Smooth muscle cell (in vitro differentiated cells): ENCODE measurements at regions not wholly inside any gene's neighbourhood (a gene's known extent, or its start where the extent isn't known, plus 50 kb on each side); places are given as distances from the start of the nearest gene placed in this dataset.

Source experiments
- DNase-seq: peaks from one replicate; lab custom pipeline; 2025; ENCODE audit not compliant: unreplicated experiment; lab: John Stamatoyannopoulos, UW
- H2AFZ ChIP-seq: fragments of 200-600 bp; sonication (generic); 2 replicates; pipeline ENCODE4 v1.6.0; 2016; ENCODE audit warnings: antibody characterized with exemption, low read depth, mild to moderate bottlenecking
- H3F3A ChIP-seq: fragments of 200-600 bp; sonication (generic); 2 replicates; pipeline ENCODE4 v1.6.0; 2017; ENCODE audit warnings: antibody characterized with exemption, low read depth
- H3K27ac ChIP-seq: fragments of 200-600 bp; sonication (generic); 2 replicates; pipeline ENCODE4 v1.5.1; 2016; ENCODE audit warnings: low read depth, mild to moderate bottlenecking
- H3K27me3 ChIP-seq: fragments of 200-600 bp; sonication (generic); 2 replicates; pipeline ENCODE4 v1.6.1; 2016; ENCODE audit warnings: low read depth, mild to moderate bottlenecking
- H3K36me3 ChIP-seq: fragments of 200-600 bp; sonication (generic); 2 replicates; pipeline ENCODE4 v1.5.1; 2016; ENCODE audit warnings: low read depth
- H3K4me1 ChIP-seq: fragments of 200-600 bp; sonication (generic); 2 replicates; pipeline ENCODE4 v1.5.1; 2016; ENCODE audit warnings: low read depth
- H3K4me2 ChIP-seq: fragments of 200-600 bp; sonication (generic); 2 replicates; pipeline ENCODE4 v1.6.0; 2016; ENCODE audit warnings: mild to moderate bottlenecking
- H3K4me3 ChIP-seq: fragments of 200-600 bp; sonication (generic); 2 replicates; pipeline ENCODE4 v1.5.1; 2016; ENCODE audit warnings: mild to moderate bottlenecking
- H3K79me2 ChIP-seq: fragments of 200-600 bp; sonication (generic); 2 replicates; pipeline ENCODE4 v1.6.0; 2016; ENCODE audit warnings: low read depth, mild to moderate bottlenecking
- H3K9ac ChIP-seq: fragments of 200-600 bp; sonication (generic); 2 replicates; pipeline ENCODE4 v1.6.0; 2016; ENCODE audit warnings: low read depth
- H3K9me3 ChIP-seq: fragments of 200-600 bp; sonication (generic); replicated peaks from 2 replicates; pipeline ENCODE4 v1.5.1; 2016; ENCODE audit warnings: low read depth
- H4K20me1 ChIP-seq: fragments of 200-600 bp; sonication (generic); 2 replicates; pipeline ENCODE4 v1.6.0; 2016; ENCODE audit warnings: low read depth
- CTCF ChIP-seq: fragments of 200-600 bp; sonication (generic); IDR thresholded peaks from 2 replicates; pipeline ENCODE4 v1.5.1; 2017; ENCODE audit warnings: borderline replicate concordance, mild to moderate bottlenecking, antibody characterized with exemption; ENCODE audit not compliant: insufficient read depth, poor library complexity, severe bottlenecking
- WGBS: methylation state at CpG from one replicate; pipeline ENCODE4 v1.1.7; 2016; ENCODE audit warnings: low lambda C conversion rate; 5-methylcytosine and 5-hydroxymethylcytosine counted together

- 78% methylated on average over 5 of the region's 5 CpGs for WGBS
These were observed 60.9 kb upstream of the LINGO1 start for GRCh38 chr15:77693576-77693975.

GRCh38 chr15:77692614-77693013 lies 59.9 kb upstream of the LINGO1 start:
- no peak overlapping the region for H3K4me2 ChIP-seq
- no peak for TF ChIP-seq CTCF
- H3K79me2 ChIP-seq = no peaks in the 10 kb centered on the region
- no peak overlapping the region for H3K27ac ChIP-seq
- H3F3A ChIP-seq = no peaks in the 10 kb centered on the region
- WGBS = 77% methylated on average over 11 of the region's 11 CpGs
- H2AFZ ChIP-seq = no peak overlapping the region
- no peaks in the 10 kb centered on the region for H3K36me3 ChIP-seq
- H3K9me3 ChIP-seq = no peaks in the 10 kb centered on the region
- H3K27me3 ChIP-seq = no peaks in the 10 kb centered on the region
- no peaks in the 10 kb centered on the region for H4K20me1 ChIP-seq
- H3K4me1 ChIP-seq = no peaks in the 10 kb centered on the region
- DNase-seq = no peak
- H3K4me3 ChIP-seq = no peak overlapping the region
- no peak overlapping the region for H3K9ac ChIP-seq

More at GRCh38 chr15:77693576-77693975, 60.9 kb upstream of the LINGO1 start:
- no peak overlapping the region for H3K4me2 ChIP-seq
- H3K4me1 ChIP-seq = no peaks in the 10 kb centered on the region
- H3K9ac ChIP-seq = no peak overlapping the region
- no peak overlapping the region for H2AFZ ChIP-seq
- H4K20me1 ChIP-seq = no peaks in the 10 kb centered on the region
- H3K27ac ChIP-seq = no peak overlapping the region
- no peak overlapping the region for H3K4me3 ChIP-seq
- no peak for DNase-seq
- H3F3A ChIP-seq = no peaks in the 10 kb centered on the region
- H3K36me3 ChIP-seq = no peaks in the 10 kb centered on the region
- H3K27me3 ChIP-seq = no peaks in the 10 kb centered on the region
- H3K9me3 ChIP-seq = no peaks in the 10 kb centered on the region
- TF ChIP-seq CTCF = no peak
- no peaks in the 10 kb centered on the region for H3K79me2 ChIP-seq

- no peak overlapping the region for H3K4me3 ChIP-seq
- H3K9me3 ChIP-seq = no peaks in the 10 kb centered on the region
- no peak for TF ChIP-seq CTCF
- no peak overlapping the region for H3K27ac ChIP-seq
- no peaks in the 10 kb centered on the region for H3F3A ChIP-seq
- no peaks in the 10 kb centered on the region for H3K36me3 ChIP-seq
- H3K9ac ChIP-seq = no peak overlapping the region
- 88% methylated on average over 14 of the region's 14 CpGs for WGBS
- no peaks in the 10 kb centered on the region for H4K20me1 ChIP-seq
- no peak overlapping the region for H3K4me2 ChIP-seq
- H2AFZ ChIP-seq = no peak overlapping the region
- DNase-seq = no peak
- H3K27me3 ChIP-seq = no peaks in the 10 kb centered on the region
- H3K79me2 ChIP-seq = no peaks in the 10 kb centered on the region
- H3K4me1 ChIP-seq = no peaks in the 10 kb centered on the region
These were observed 58.9 kb upstream of the LINGO1 start for GRCh38 chr15:77691607-77692006.

GRCh38 chr15:77689821-77690220 lies 57.1 kb upstream of the LINGO1 start:
- H3K79me2 ChIP-seq = no peaks in the 10 kb centered on the region
- no peaks in the 10 kb centered on the region for H3F3A ChIP-seq

More at GRCh38 chr15:77689821-77690220, 57.1 kb upstream of the LINGO1 start:
- Histone ChIP-seq H3K4me1 (no peaks in the 10 kb centered on the region), H3K36me3 (no peaks in the 10 kb centered on the region), H3K27ac (no peak overlapping the region), H3K9me3 (no peaks in the 10 kb centered on the region), H3K27me3 (no peaks in the 10 kb centered on the region), H2AFZ (no peak overlapping the region), H3K4me2 (no peak overlapping the region), H3K9ac (no peak overlapping the region), H3K4me3 (no peak overlapping the region), H4K20me1 (no peaks in the 10 kb centered on the region)
- TF ChIP-seq CTCF = no peak
- WGBS = 79% methylated on average over 4 of the region's 4 CpGs
- DNase-seq = no peak
